ENCODE measurements at regions not wholly inside any gene's neighbourhood (a gene's known extent, or its start where the extent isn't known, plus 50 kb on each side); places are given as distances from the start of the nearest gene placed in this dataset.

DNA sequence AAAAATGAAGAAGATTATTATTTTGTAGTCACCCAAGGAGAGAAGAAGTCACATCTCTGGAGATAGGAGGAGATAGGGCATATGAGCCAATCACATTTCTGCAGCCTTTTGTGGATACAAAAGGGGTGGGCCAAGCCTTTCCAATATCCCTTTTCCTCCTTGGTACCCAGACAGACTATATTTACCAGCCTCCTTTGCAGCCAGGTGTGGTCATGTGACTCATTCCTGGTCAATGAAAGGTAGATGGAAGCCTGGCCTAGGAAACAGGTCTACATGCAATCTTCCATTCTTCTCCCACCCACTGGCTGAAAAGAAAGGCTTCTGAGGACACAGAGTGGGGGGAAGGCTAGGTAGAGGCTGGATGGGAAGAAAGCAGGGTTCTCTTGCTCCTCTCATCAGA, 58.1 kb upstream of the ERG start:
- H3K27ac ChIP-seq = peak overlapping the region; percentile 50; the same call in 1 of the 2 replicates

DNA sequence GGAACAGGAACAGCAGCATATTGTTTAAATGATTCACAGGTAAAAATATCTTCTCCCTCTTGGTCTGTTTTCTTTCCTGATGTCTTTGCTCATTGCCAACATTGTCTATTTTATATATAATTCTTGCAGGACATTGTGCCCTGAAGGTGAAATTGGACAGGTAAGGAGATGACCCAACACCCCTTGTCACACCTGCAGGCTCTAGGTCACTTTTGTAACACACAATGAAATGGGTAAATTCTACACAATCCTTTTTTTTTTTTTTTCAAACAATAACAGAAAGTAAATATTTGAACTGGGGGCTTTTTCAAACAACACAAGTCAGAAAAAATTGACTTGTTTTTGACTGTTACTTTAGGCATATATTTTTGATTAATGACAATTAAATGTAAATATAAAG, 62.9 kb upstream of the ERG start:
- TF ChIP-seq, protein P1, sequence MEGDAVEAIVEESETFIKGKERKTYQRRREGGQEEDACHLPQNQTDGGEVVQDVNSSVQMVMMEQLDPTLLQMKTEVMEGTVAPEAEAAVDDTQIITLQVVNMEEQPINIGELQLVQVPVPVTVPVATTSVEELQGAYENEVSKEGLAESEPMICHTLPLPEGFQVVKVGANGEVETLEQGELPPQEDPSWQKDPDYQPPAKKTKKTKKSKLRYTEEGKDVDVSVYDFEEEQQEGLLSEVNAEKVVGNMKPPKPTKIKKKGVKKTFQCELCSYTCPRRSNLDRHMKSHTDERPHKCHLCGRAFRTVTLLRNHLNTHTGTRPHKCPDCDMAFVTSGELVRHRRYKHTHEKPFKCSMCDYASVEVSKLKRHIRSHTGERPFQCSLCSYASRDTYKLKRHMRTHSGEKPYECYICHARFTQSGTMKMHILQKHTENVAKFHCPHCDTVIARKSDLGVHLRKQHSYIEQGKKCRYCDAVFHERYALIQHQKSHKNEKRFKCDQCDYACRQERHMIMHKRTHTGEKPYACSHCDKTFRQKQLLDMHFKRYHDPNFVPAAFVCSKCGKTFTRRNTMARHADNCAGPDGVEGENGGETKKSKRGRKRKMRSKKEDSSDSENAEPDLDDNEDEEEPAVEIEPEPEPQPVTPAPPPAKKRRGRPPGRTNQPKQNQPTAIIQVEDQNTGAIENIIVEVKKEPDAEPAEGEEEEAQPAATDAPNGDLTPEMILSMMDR (conservative IDR thresholded peaks at IDR 0.05) = no peak
- H3K27ac ChIP-seq = peak overlapping the region; percentile 83

More for the DNA sequence above, 58.1 kb upstream of the ERG start:
- TF ChIP-seq, protein P1 (conservative IDR thresholded peaks at IDR 0.05) = no peak

DNA sequence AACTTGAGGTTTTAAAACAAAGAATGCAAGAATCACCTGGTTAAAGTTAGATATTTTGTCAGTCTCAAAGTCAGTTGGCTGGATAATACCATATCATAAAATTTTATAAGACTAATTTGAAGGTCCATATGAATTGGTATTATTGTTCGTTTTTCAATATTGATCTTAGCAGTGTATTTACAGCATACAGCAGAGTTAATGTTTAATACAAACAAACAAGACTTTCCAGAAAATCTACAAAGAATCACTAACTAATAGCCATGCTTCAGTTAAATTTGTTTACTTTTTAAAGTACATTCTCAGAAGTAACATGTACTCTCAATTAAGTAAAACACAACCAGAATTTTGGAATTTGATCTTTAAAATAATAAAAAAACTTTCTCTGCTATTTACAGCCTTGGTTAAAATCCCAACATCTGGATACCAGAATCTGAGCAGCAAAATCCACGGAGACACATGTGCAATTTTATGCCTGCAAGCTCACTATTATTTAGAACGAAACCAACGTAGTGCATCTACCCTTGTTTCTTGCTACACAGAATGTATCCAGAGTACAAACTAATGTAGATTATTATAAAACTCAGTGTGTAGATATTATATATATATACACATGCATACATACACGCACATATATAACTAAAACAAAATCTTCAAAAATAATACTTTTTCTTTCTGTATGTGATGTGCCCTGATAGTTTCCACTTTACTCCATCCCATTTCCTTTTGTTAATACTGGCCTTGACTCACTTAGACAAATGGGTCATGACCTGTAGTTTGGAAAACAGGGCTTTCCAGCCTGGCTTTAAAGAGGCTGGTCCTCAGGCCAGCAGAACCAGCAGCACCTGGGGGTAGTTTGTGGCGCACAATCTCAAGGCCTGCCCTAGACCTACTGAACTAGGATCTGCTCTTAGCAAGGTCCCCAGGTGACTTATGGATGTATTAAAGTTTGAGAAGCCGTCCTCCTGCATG, 63.6 kb upstream of the ERG start:
- TF ChIP-seq, protein P1 (conservative IDR thresholded peaks at IDR 0.05) = no peak
- H3K27ac ChIP-seq = peak overlapping the region; percentile 83

DNA sequence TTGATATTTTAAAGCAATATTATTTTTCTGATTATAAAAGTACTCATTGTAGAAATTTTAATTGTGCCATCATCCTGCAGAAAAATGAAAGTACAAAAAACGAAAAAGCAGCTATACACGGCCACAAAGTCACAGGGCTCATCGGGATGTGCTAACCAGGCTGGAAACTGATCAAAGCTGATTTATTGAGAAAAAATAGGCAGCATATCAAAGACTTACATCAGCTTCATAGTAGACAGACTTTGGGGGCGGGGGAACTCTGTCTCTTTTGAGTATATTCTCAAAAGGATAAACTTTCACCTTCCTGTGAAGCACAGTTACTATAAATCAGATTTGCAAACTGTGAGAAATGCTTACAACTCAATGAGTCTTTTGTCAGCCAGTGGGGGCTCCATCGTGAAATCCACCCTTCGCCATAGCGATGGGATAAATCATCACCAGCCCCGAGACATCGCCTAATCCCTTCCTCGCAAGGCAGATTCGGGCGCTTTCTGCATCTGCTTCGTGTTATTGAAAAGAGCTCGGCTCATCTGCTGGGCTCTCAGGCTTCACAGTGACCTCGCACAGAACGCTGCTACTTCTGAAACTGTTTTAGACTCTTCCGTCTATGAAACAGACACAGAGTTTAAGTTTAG, 69.2 kb upstream of the ERG start:
- H3K27ac ChIP-seq = no peak overlapping the region; the same call in 1 of the 2 replicates

DNA sequence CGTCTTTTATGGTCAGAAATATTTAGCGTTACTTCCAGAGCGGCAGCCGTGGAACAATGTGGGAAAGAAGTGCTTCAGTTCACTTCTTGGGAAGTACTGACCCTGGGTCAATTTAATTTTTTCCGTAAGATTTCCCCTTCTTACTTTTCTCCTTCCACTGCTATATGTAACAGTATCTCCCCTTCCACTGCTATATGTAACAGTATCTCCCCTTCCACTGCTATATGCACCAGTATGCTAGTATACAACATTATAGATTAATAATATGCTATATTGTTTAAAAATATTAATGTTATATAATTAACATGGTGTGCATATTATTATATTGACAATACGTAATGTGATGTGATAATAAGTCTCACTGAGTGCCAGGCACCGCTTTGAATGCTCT, 69.7 kb upstream of the ERG start:
- TF ChIP-seq, protein P1 (conservative IDR thresholded peaks at IDR 0.05) = no peak
- H3K27ac ChIP-seq = peak overlapping the region; percentile 79; the same call in 1 of the 2 replicates

More for the DNA sequence above, 69.2 kb upstream of the ERG start:
- TF ChIP-seq, protein P1 (conservative IDR thresholded peaks at IDR 0.05) = no peak

GRCh38 chr21:38569733-38570132, 71.5 kb upstream of the ERG start:
- H3K27ac ChIP-seq = peak overlapping the region; percentile 79
- TF ChIP-seq, protein P1 (conservative IDR thresholded peaks at IDR 0.05) = no peak

- H3K27ac ChIP-seq = peak overlapping the region; percentile 79
- TF ChIP-seq, protein P1 (conservative IDR thresholded peaks at IDR 0.05) = no peak
These were observed 72.3 kb upstream of the ERG start for GRCh38 chr21:38570596-38570995.
